Lower leg skin (tissue), 3 donors: ENCODE measurements at regions not wholly inside any gene's neighbourhood (a gene's known extent, or its start where the extent isn't known, plus 50 kb on each side); places are given as distances from the start of the nearest gene placed in this dataset.

Source experiments
- CTCF ChIP-seq, 3 donors: fragments of 450-650 bp; IDR thresholded peaks; one replicate each; pipeline ENCODE4 v1.5.1; 2016; ENCODE audit warnings: antibody characterized with exemption in 3 of 3, mild to moderate bottlenecking in 3 of 3, moderate library complexity in 2 of 3
- POLR2A ChIP-seq, 2 donors: fragments of 450-650 bp; IDR thresholded peaks; one replicate each; pipeline ENCODE4 v1.6.1; 2016 to 2017; ENCODE audit warnings: antibody characterized with exemption in 2 of 2, mild to moderate bottlenecking in 1 of 2, moderate library complexity in 1 of 2

GRCh38 chr5:96492459-96493047 is 59.5 kb upstream of the PCSK1 start:
- no peak for TF ChIP-seq CTCF (IDR thresholded peaks at IDR 0.05)
- no peak for TF ChIP-seq POLR2A (IDR thresholded peaks at IDR 0.05)
